K562 (cell line): ENCODE measurements at regions not wholly inside any gene's neighbourhood (a gene's known extent, or its start where the extent isn't known, plus 50 kb on each side); places are given as distances from the start of the nearest gene placed in this dataset.

Source experiments
- ATAC-seq: fragments of 200-7000 bp; cut with Tn5 transposase; 3 replicates; pipeline ENCODE4 v1.9.1; 2020; ENCODE audit warnings: moderate library complexity
- BruUV-seq: library from RNA; stranded (reverse); fragments of 400-500 nt; replicated peaks from 2 replicates; lab custom pipeline; 2021; lab: Mats Ljungman, UMichigan
- CTCF ChIA-PET: fragments of 300-600 bp; formaldehyde crosslinking; extraction: SDS; loops from one replicate; lab custom pipeline; 2021; ENCODE audit warnings: low intra/inter-chr PET ratio; lab: Yijun Ruan, JAX
- POLR2A ChIA-PET: fragments of 300-600, 350-650 bp; sonication (Branson Sonifier 250); formaldehyde crosslinking; extraction: SDS; loops from one replicate; lab custom pipeline; 2021; ENCODE audit warnings: antibody characterized with exemption, inconsistent platforms; lab: Yijun Ruan, JAX
- DNase-seq, 4 experiments: peaks; one replicate each; pipeline versions ENCODE4 v3.0.0 to v3.0.0-alpha.2; 2011 to 2018; ENCODE audit warnings: low spot score in 3 of 4, mixed read lengths in 3 of 4; ENCODE audit errors: extremely low read depth in 1 of 4
- FAIRE-seq: peaks from 2 replicates; lab custom pipeline; 2011; peaks lifted over from hg19 to GRCh38; lab: Jason Lieb, UNC
- H2AFZ ChIP-seq: 2 replicates; pipeline ENCODE4 v1.6.0; 2011; ENCODE audit warnings: low read depth, low read length, control low read depth, inconsistent platforms
- H3K27ac ChIP-seq: fragments of 200-600 bp; 3 replicates; pipeline ENCODE4 v1.8.0; 2011; ENCODE audit warnings: low read depth, mild to moderate bottlenecking, control low read depth, inconsistent platforms, low read length, moderate library complexity, mixed read lengths; ENCODE audit errors: extremely low read depth
- H3K27me3 ChIP-seq, 2 experiments: fragments of 300-600 bp in 1 of 2; 2 replicates in 1 of 2; 3 replicates in 1 of 2; pipeline versions ENCODE4 v1.6.0 to v1.8.0; 2011; ENCODE audit warnings: inconsistent platforms in 2 of 2, low read length in 2 of 2, mild to moderate bottlenecking in 1 of 2, mixed read lengths in 1 of 2, moderate library complexity in 1 of 2; ENCODE audit not compliant: control insufficient read depth in 2 of 2, insufficient read depth in 2 of 2
- H3K36me3 ChIP-seq: fragments of 300-600 bp; 3 replicates; pipeline ENCODE4 v1.8.0; 2011; ENCODE audit warnings: mild to moderate bottlenecking, low read length, inconsistent platforms; ENCODE audit not compliant: control insufficient read depth, insufficient read depth
- H3K4me1 ChIP-seq, 2 experiments: fragments of 200-600 bp in 1 of 2; replicated peaks in 1 of 2; 2 replicates in 1 of 2; 3 replicates in 1 of 2; pipeline versions ENCODE4 v1.5.1 to v1.8.0; 2011; ENCODE audit warnings: inconsistent platforms in 2 of 2, low read length in 2 of 2, mild to moderate bottlenecking in 1 of 2, mixed read lengths in 1 of 2, moderate library complexity in 1 of 2; ENCODE audit not compliant: control insufficient read depth in 2 of 2, insufficient read depth in 2 of 2
- H3K4me2 ChIP-seq: 2 replicates; pipeline ENCODE4 v1.6.1; 2011; ENCODE audit warnings: low read length, control low read depth, inconsistent platforms, mixed read lengths; ENCODE audit not compliant: insufficient read depth
- H3K4me3 ChIP-seq: fragments of 200-600 bp; sonication (generic), shearing (Covaris generic); 2 replicates; pipeline ENCODE4 v1.5.1; 2016; ENCODE audit warnings: control low read depth, inconsistent platforms
- H3K79me2 ChIP-seq: fragments of 200-600 bp; 3 replicates; pipeline ENCODE4 v1.8.0; 2011; ENCODE audit warnings: low read length, inconsistent platforms; ENCODE audit not compliant: control insufficient read depth, insufficient read depth
- H3K9ac ChIP-seq, 2 experiments: 2 replicates each; pipeline versions ENCODE4 v1.6.0 to v1.6.1; 2011; ENCODE audit warnings: low read depth in 2 of 2, low read length in 2 of 2, control low read depth in 1 of 2, inconsistent platforms in 1 of 2, mild to moderate bottlenecking in 1 of 2, mixed read lengths in 1 of 2; ENCODE audit not compliant: insufficient read depth in 1 of 2
- H3K9me1 ChIP-seq: one replicate; pipeline ENCODE4 v1.6.0; 2011; ENCODE audit warnings: inconsistent platforms, mild to moderate bottlenecking, low read length, moderate library complexity; ENCODE audit not compliant: control insufficient read depth, insufficient read depth
- H3K9me3 ChIP-seq: replicated peaks from 2 replicates; pipeline ENCODE4 v1.5.1; 2011; ENCODE audit warnings: low read depth, low read length, inconsistent platforms; ENCODE audit not compliant: control insufficient read depth, insufficient read depth
- H4K20me1 ChIP-seq: replicated peaks from 2 replicates; pipeline ENCODE4 v1.6.1; 2011; ENCODE audit warnings: low read length, inconsistent platforms, mixed read lengths; ENCODE audit not compliant: control insufficient read depth, insufficient read depth
- ARHGAP35 ChIP-seq: fragments of 450-650 bp; IDR thresholded peaks from 2 replicates; pipeline ENCODE4 v1.6.1; 2018; ENCODE audit not compliant: partially characterized antibody
- CBX2 ChIP-seq: fragments of 200-600 bp; sonication (generic); IDR thresholded peaks from one replicate; pipeline ENCODE4 v1.6.1; 2012; ENCODE audit warnings: mild to moderate bottlenecking, low read length, inconsistent platforms; ENCODE audit not compliant: insufficient read depth, poor library complexity, severe bottlenecking
- CHCHD3 ChIP-seq: fragments of 250-450 bp; sonication (Bioruptor Pico); IDR thresholded peaks from 2 replicates; pipeline ENCODE4 v2.1.2; 2022; ENCODE audit warnings: mild to moderate bottlenecking
- E2F5 ChIP-seq: sonication (generic); formaldehyde crosslinking; IDR thresholded peaks from 2 replicates; pipeline ENCODE4 v1.8.0; 2022; ENCODE audit warnings: mild to moderate bottlenecking, missing genetic modification reagents
- JUN ChIP-seq, 2 experiments: sonication (generic) in 1 of 2; formaldehyde crosslinking in 1 of 2; IDR thresholded peaks; 2 replicates each; pipeline versions ENCODE4 v1.6.1 to v1.8.0; 2012 to 2022; ENCODE audit warnings: borderline replicate concordance in 2 of 2, mild to moderate bottlenecking in 2 of 2, improper control_type of control experiment in 1 of 2, low read depth in 1 of 2, low read length in 1 of 2, missing genetic modification reagents in 1 of 2
- KHSRP ChIP-seq: fragments of 450-650 bp; IDR thresholded peaks from 2 replicates; pipeline ENCODE4 v1.6.1; 2017
- MEIS2 ChIP-seq: fragments of 450-650 bp; IDR thresholded peaks from 2 replicates; pipeline ENCODE4 v1.6.1; 2014; ENCODE audit warnings: mild to moderate bottlenecking; ENCODE audit not compliant: partially characterized antibody
- SETDB1 ChIP-seq: IDR thresholded peaks from one replicate; pipeline ENCODE4 v1.6.1; 2012; ENCODE audit warnings: low read length, control low read depth, inconsistent platforms
- ZBTB40 ChIP-seq, 2 experiments: fragments of 450-650 bp in 1 of 2; sonication (generic) in 1 of 2; formaldehyde crosslinking in 1 of 2; IDR thresholded peaks; 2 replicates each; pipeline versions ENCODE4 v1.7.1 to v1.9.0; 2016 to 2022; ENCODE audit warnings: inconsistent platforms in 1 of 2, mild to moderate bottlenecking in 1 of 2, missing genetic modification reagents in 1 of 2
- ZNF121 ChIP-seq: sonication (generic); formaldehyde crosslinking; conservative IDR thresholded peaks from 2 replicates; pipeline ENCODE4 v1.8.0; 2022; ENCODE audit warnings: missing genetic modification reagents
- ZNF655 ChIP-seq: fragments of 250-450 bp; sonication (Bioruptor Pico); IDR thresholded peaks from 2 replicates; pipeline ENCODE4 v1.5.0; 2021
- ZNF717 ChIP-seq: fragments of 250-450 bp; sonication (Bioruptor Pico); IDR thresholded peaks from 2 replicates; pipeline ENCODE4 v1.5.0; 2021
- WGBS: fragments of 100-300 bp; shearing (Covaris generic); methylation state at CpG from one replicate; pipeline ENCODE4 v1.1.6; 2016; ENCODE audit warnings: low coverage, mixed read lengths; ENCODE audit not compliant: insufficient coverage; ENCODE audit errors: missing lambda C conversion rate; 5-methylcytosine and 5-hydroxymethylcytosine counted together
- in situ Hi-C: fragments of 300-500 bp; cut with MboI; formaldehyde crosslinking; loops from 4 replicates; pipeline ENCODE4 v1.15.0; 2018; ENCODE audit warnings: inconsistent platforms, mixed read lengths
- intact Hi-C: fragments of 100-400 bp; cut with micrococcal nuclease; formaldehyde crosslinking; loops from 2 replicates; pipeline ENCODE4 v1.14.2; 2022

GRCh38 chr3:127386490-127386889 is 98.6 kb upstream of the PRR20G start:
- no peaks in the 10 kb centered on the region for H3K4me1 ChIP-seq
- peaks cover 0 to 20% of the 10 kb centered on the region in 2 experiments; a peak in 2 of 5 replicates for H3K27me3 ChIP-seq
- no TSS peak for BruUV-seq
- no peak overlapping the region for H3K4me3 ChIP-seq
- H3K9ac ChIP-seq = no peak overlapping the region
- intact Hi-C loops (no loop called here), in situ Hi-C loops (no loop called here)
- H4K20me1 ChIP-seq = no peaks in the 10 kb centered on the region; the same call in 1 of the 2 replicates
- DNase-seq (no peak), FAIRE-seq (no peak), ATAC-seq (no peak)
- H3K9me3 ChIP-seq = no peaks in the 10 kb centered on the region
- ChIA-PET CTCF (no interaction called here), POLR2A (no interaction called here)
- H3K36me3 ChIP-seq = no peaks in the 10 kb centered on the region
- no peak overlapping the region for H3K27ac ChIP-seq
- H3K79me2 ChIP-seq = no peaks in the 10 kb centered on the region
- no peak overlapping the region for H2AFZ ChIP-seq
- no peak overlapping the region for H3K4me2 ChIP-seq
- WGBS = 4% methylated on average over 4 of the region's 9 CpGs
- peaks cover 2% of the 10 kb centered on the region for H3K9me1 ChIP-seq
- no peak for TF ChIP-seq ZNF717 (CRISPR knock-in tag)
- no peak for TF ChIP-seq JUN (IDR thresholded peaks at IDR 0.05; ENCODE audit: borderline replicate concordance, low read depth, low read length)
- TF ChIP-seq JUN (CRISPR knock-in tag; IDR thresholded peaks at IDR 0.05; ENCODE audit: borderline replicate concordance) = no peak
- TF ChIP-seq E2F5 (CRISPR knock-in tag) = no peak
- no peak for TF ChIP-seq KHSRP
- TF ChIP-seq ZBTB40 (IDR thresholded peaks at IDR 0.05) = no peak
- no peak for TF ChIP-seq ZBTB40 (CRISPR knock-in tag; IDR thresholded peaks at IDR 0.05)
- TF ChIP-seq CBX2 = no peak
- no peak for TF ChIP-seq ARHGAP35
- TF ChIP-seq ZNF655 (CRISPR knock-in tag) = no peak
- TF ChIP-seq SETDB1 = no peak
- TF ChIP-seq MEIS2 = no peak
- TF ChIP-seq CHCHD3 (CRISPR knock-in tag) = no peak
- no peak for TF ChIP-seq ZNF121 (CRISPR knock-in tag)
